ENCODE measurements at regions not wholly inside any gene's neighbourhood (a gene's known extent, or its start where the extent isn't known, plus 50 kb on each side); places are given as distances from the start of the nearest gene placed in this dataset.

- Histone ChIP-seq H3K4me3 (ENCODE audit: low read depth, low read length) (no peak overlapping the region), H3K9me3 (ENCODE audit: control insufficient read depth, insufficient read depth, low read length) (peaks cover 3% of the 10 kb centered on the region; the same call in 1 of the 2 replicates), H3K27ac (ENCODE audit: low read depth, low read length) (no peak overlapping the region), H3K27me3 (ENCODE audit: control insufficient read depth, insufficient read depth, low read length) (no peaks in the 10 kb centered on the region)
- no peak for TF ChIP-seq CTCF (IDR thresholded peaks at IDR 0.05; ENCODE audit: low read depth, low read length)
- POLR2A ChIA-PET: no interaction called here
- no peak for DNase-seq (ENCODE audit: low read depth, low spot score)
- CTCF ChIA-PET: no interaction called here
Measured at GRCh38 chr15:97482521-97482920, 478.0 kb upstream of the ARRDC4 start.

GRCh38 chr15:97483232-97483631 is 477.3 kb upstream of the ARRDC4 start:
- POLR2A ChIA-PET: no interaction called here
- no peak for DNase-seq (ENCODE audit: low read depth, low spot score)
- no peak for TF ChIP-seq CTCF (IDR thresholded peaks at IDR 0.05; ENCODE audit: low read depth, low read length)
- CTCF ChIA-PET: no interaction called here
- no peak overlapping the region for H3K27ac ChIP-seq (ENCODE audit: low read depth, low read length)
- peaks cover 6% of the 10 kb centered on the region; the same call in 1 of the 2 replicates for H3K9me3 ChIP-seq (ENCODE audit: control insufficient read depth, insufficient read depth, low read length)
- no peak overlapping the region for H3K4me3 ChIP-seq (ENCODE audit: low read depth, low read length)
- no peaks in the 10 kb centered on the region for H3K27me3 ChIP-seq (ENCODE audit: control insufficient read depth, insufficient read depth, low read length)

- Histone ChIP-seq H3K4me3 (ENCODE audit: low read depth, low read length) (no peak overlapping the region), H3K9me3 (ENCODE audit: control insufficient read depth, insufficient read depth, low read length) (peaks cover 3% of the 10 kb centered on the region; the same call in 1 of the 2 replicates), H3K27me3 (ENCODE audit: control insufficient read depth, insufficient read depth, low read length) (no peaks in the 10 kb centered on the region), H3K27ac (ENCODE audit: low read depth, low read length) (no peak overlapping the region)
- ChIA-PET POLR2A (no interaction called here), CTCF (no interaction called here)
- TF ChIP-seq CTCF (IDR thresholded peaks at IDR 0.05; ENCODE audit: low read depth, low read length): no peak
- DNase-seq (ENCODE audit: low read depth, low spot score): no peak
Measured at GRCh38 chr15:97490429-97490828, 470.1 kb upstream of the ARRDC4 start.

GRCh38 chr15:97501291-97501690 is 459.2 kb upstream of the ARRDC4 start:
- CTCF ChIA-PET: no interaction called here
- no peak for TF ChIP-seq CTCF (IDR thresholded peaks at IDR 0.05; ENCODE audit: low read depth, low read length)
- H3K9me3 ChIP-seq (ENCODE audit: control insufficient read depth, insufficient read depth, low read length): no peaks in the 10 kb centered on the region; the same call in 1 of the 2 replicates
- H3K27ac ChIP-seq (ENCODE audit: low read depth, low read length): no peak overlapping the region
- H3K4me3 ChIP-seq (ENCODE audit: low read depth, low read length): no peak overlapping the region
- POLR2A ChIA-PET: no interaction called here
- H3K27me3 ChIP-seq (ENCODE audit: control insufficient read depth, insufficient read depth, low read length): no peaks in the 10 kb centered on the region
- DNase-seq (ENCODE audit: low read depth, low spot score): no peak

- ChIA-PET POLR2A (no interaction called here), CTCF (no interaction called here)
- no peaks in the 10 kb centered on the region; the same call in 1 of the 2 replicates for H3K9me3 ChIP-seq (ENCODE audit: control insufficient read depth, insufficient read depth, low read length)
- no peak for DNase-seq (ENCODE audit: low read depth, low spot score)
- no peaks in the 10 kb centered on the region for H3K27me3 ChIP-seq (ENCODE audit: control insufficient read depth, insufficient read depth, low read length)
- no peak for TF ChIP-seq CTCF (IDR thresholded peaks at IDR 0.05; ENCODE audit: low read depth, low read length)
- no peak overlapping the region for H3K27ac ChIP-seq (ENCODE audit: low read depth, low read length)
- no peak overlapping the region for H3K4me3 ChIP-seq (ENCODE audit: low read depth, low read length)
Measured at GRCh38 chr15:97502038-97502437, 458.5 kb upstream of the ARRDC4 start.
